ENCODE measurements at regions not wholly inside any gene's neighbourhood (a gene's known extent, or its start where the extent isn't known, plus 50 kb on each side); places are given as distances from the start of the nearest gene placed in this dataset.

DNA sequence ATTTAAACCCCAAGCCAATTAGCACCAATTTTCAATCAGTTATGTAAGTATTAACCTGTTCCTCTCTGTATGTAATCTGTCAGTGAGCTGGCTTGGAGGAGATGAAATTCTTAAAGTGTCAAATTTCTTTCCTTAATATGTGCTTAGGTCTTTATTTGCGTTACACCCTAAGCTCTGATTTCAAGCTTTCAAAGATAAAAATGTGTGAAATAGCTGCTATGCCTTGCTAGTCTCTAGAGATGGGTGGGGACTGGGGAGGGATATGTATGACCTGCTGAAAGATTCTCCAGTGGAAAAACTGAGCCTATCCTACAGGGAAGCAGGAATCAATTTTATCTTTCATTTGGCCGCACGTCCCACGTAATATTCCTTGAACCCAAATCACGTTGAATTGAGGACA lies 264.5 kb downstream of the RND3 start:
- Histone ChIP-seq H2AFZ (ENCODE audit: low read depth, low read length) (no peak overlapping the region), H3K4me2 (ENCODE audit: insufficient read depth, low read length) (no peak overlapping the region), H3K27ac (ENCODE audit: insufficient read depth, low read depth, low read length) (no peak overlapping the region), H3K36me3 (ENCODE audit: control insufficient read depth in 2 of 2, extremely low read depth in 1 of 2, insufficient read depth in 2 of 2, low read length in 2 of 2) (no peaks in the 10 kb centered on the region), H3K27me3 (ENCODE audit: control insufficient read depth in 2 of 2, insufficient read depth in 2 of 2, low read length in 2 of 2) (no peaks in the 10 kb centered on the region), H3K79me2 (ENCODE audit: control insufficient read depth, insufficient read depth, low read length) (no peaks in the 10 kb centered on the region), H3K4me3 (replicated peaks in 1 of 3; ENCODE audit: insufficient read depth in 1 of 3, low read depth in 1 of 3, low read length in 3 of 3) (no peak overlapping the region), H3K9me3 (replicated peaks; ENCODE audit: control insufficient read depth, insufficient read depth, low read length) (no peaks in the 10 kb centered on the region), H3K9ac (replicated peaks; ENCODE audit: extremely low read depth, insufficient read depth, low read length) (no peak overlapping the region), H3K9me1 (replicated peaks; ENCODE audit: control insufficient read depth, extremely low read depth, insufficient read depth, low read length) (no peaks in the 10 kb centered on the region), H4K20me1 (replicated peaks; ENCODE audit: control insufficient read depth, extremely low read depth, insufficient read depth, low read length) (no peaks in the 10 kb centered on the region), H3K4me1 (ENCODE audit: control insufficient read depth, extremely low read depth, insufficient read depth, low read length) (no peaks in the 10 kb centered on the region)
- FAIRE-seq (no peak), DNase-seq (ENCODE audit: low read depth, low spot score) (no peak)
- dilution Hi-C loops (cut with MboI; ENCODE audit: extremely low pct_ligation_motif_present, low sequenced_read_pairs) (no loop called here), intact Hi-C loops (cut with micrococcal nuclease) (no loop called here)
- CTCF ChIA-PET = interaction anchor here (0.7 to 0.9 kb wide), 2 partner anchors 12 to 69 kb away, joined by 3 read pairs; no protein-coding TSS in a partner anchor
- TF ChIP-seq FOS (IDR thresholded peaks at IDR 0.05; ENCODE audit: borderline replicate concordance, insufficient read depth, low read length) (no peak), POLR2AphosphoS5 (IDR thresholded peaks at IDR 0.05; ENCODE audit: insufficient read depth, low read depth, low read length) (no peak), JUN (IDR thresholded peaks at IDR 0.05; ENCODE audit: borderline replicate concordance, insufficient read depth, insufficient read length, low read depth) (no peak), MYC (IDR thresholded peaks at IDR 0.05; ENCODE audit: low read depth, low read length) (no peak), GATA2 (IDR thresholded peaks at IDR 0.05; ENCODE audit: insufficient read depth, insufficient read length, low read depth, low read length) (no peak), EZH2 (IDR thresholded peaks at IDR 0.05; ENCODE audit: borderline replicate concordance, low read depth, low read length, severe bottlenecking) (no peak), POLR2A (IDR thresholded peaks at IDR 0.05; ENCODE audit: low read depth, low read length) (no peak)
- TF ChIP-seq, protein P1, sequence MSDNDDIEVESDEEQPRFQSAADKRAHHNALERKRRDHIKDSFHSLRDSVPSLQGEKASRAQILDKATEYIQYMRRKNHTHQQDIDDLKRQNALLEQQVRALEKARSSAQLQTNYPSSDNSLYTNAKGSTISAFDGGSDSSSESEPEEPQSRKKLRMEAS (IDR thresholded peaks at IDR 0.05; ENCODE audit: insufficient read depth, insufficient read length) = no peak
- TF ChIP-seq, protein P2, sequence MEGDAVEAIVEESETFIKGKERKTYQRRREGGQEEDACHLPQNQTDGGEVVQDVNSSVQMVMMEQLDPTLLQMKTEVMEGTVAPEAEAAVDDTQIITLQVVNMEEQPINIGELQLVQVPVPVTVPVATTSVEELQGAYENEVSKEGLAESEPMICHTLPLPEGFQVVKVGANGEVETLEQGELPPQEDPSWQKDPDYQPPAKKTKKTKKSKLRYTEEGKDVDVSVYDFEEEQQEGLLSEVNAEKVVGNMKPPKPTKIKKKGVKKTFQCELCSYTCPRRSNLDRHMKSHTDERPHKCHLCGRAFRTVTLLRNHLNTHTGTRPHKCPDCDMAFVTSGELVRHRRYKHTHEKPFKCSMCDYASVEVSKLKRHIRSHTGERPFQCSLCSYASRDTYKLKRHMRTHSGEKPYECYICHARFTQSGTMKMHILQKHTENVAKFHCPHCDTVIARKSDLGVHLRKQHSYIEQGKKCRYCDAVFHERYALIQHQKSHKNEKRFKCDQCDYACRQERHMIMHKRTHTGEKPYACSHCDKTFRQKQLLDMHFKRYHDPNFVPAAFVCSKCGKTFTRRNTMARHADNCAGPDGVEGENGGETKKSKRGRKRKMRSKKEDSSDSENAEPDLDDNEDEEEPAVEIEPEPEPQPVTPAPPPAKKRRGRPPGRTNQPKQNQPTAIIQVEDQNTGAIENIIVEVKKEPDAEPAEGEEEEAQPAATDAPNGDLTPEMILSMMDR (IDR thresholded peaks at IDR 0.05; ENCODE audit: extremely low read depth in 1 of 2, insufficient read depth in 1 of 2, low read depth in 1 of 2, low read length in 2 of 2) = no peak
- POLR2A ChIA-PET = interaction anchor here (1.3 kb wide), 1 partner anchor 12 kb away, joined by 3 read pairs; no protein-coding TSS in a partner anchor
- BruUV-seq (replicated peaks) = no TSS peak
